Parathyroid adenoma (tissue), 2 donors: ENCODE measurements at regions not wholly inside any gene's neighbourhood (a gene's known extent, or its start where the extent isn't known, plus 50 kb on each side); places are given as distances from the start of the nearest gene placed in this dataset.
"Not testable (repeated sequence)": the region's sequence is repeated elsewhere in the genome, so short reads cannot be mapped to it uniquely, and the experiment has no call there.

Experiments
- H2AFZ ChIP-seq: fragments of 300-600 bp; sonication (generic); one replicate; pipeline ENCODE4 v1.7.0; 2017; ENCODE audit warnings: antibody characterized with exemption, mild to moderate bottlenecking
- H3K27ac ChIP-seq: fragments of 300-600 bp; sonication (generic); one replicate; pipeline ENCODE4 v1.7.0; 2017
- H3K27me3 ChIP-seq: fragments of 300-600 bp; sonication (generic); one replicate; pipeline ENCODE4 v1.7.0; 2017; ENCODE audit warnings: low read length; ENCODE audit not compliant: control insufficient read depth, insufficient read depth
- H3K36me3 ChIP-seq: fragments of 300-600 bp; sonication (generic); one replicate; pipeline ENCODE4 v1.7.0; 2017; ENCODE audit warnings: low read length; ENCODE audit not compliant: control insufficient read depth, insufficient read depth
- H3K4me1 ChIP-seq: fragments of 300-600 bp; sonication (generic); one replicate; pipeline ENCODE4 v1.7.0; 2017; ENCODE audit warnings: control low read depth
- H3K4me2 ChIP-seq: fragments of 300-600 bp; sonication (generic); one replicate; pipeline ENCODE4 v1.7.0; 2017; ENCODE audit warnings: low read length
- H3K4me3 ChIP-seq: fragments of 300-600 bp; sonication (generic); one replicate; pipeline ENCODE4 v1.7.0; 2017; ENCODE audit warnings: low read depth, low read length
- H3K79me2 ChIP-seq: fragments of 300-600 bp; sonication (generic); one replicate; pipeline ENCODE4 v1.7.0; 2017; ENCODE audit warnings: control low read depth
- H3K9ac ChIP-seq: fragments of 300-600 bp; sonication (generic); one replicate; pipeline ENCODE4 v1.7.0; 2017; ENCODE audit warnings: mild to moderate bottlenecking
- H3K9me3 ChIP-seq: fragments of 300-600 bp; sonication (generic); one replicate; pipeline ENCODE4 v1.7.0; 2017; ENCODE audit warnings: low read length; ENCODE audit not compliant: control insufficient read depth
- TF ChIP-seq, protein P1 (sequence below): fragments of 300-600 bp; sonication (generic); IDR thresholded peaks from one replicate; pipeline ENCODE4 v1.7.0; 2017; ENCODE audit warnings: antibody characterized with exemption, mild to moderate bottlenecking
- donor health status: primary hyperparathyroidism.

DNA sequence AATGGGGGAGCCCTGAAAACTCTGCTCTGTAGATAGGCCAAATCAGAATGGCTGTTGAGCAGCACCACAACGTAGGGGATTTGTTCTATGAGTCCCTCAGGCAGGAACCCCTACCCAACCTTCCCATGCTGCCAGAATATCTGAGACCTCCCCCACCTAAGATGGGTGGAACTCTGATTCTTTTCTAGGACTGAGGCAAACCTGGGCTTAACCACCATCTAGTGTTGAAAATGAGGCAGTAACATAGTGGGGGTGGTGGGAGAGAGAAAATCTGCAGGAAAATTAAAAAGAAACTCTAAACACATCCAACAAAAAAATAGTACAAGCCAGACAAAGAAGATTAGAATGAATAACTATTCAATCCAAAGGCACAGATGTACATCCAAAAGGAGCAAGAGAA, 228.4 kb downstream of the ATPSCKMT start:
- no peak overlapping the region for H3K4me2 ChIP-seq
- H3K4me3 ChIP-seq: no peak overlapping the region
- H3K9me3 ChIP-seq: no peaks in the 10 kb centered on the region
- no peak overlapping the region for H3K27ac ChIP-seq
- H3K27me3 ChIP-seq: no peaks in the 10 kb centered on the region
- no peaks in the 10 kb centered on the region for H3K4me1 ChIP-seq
- TF ChIP-seq, protein P1, sequence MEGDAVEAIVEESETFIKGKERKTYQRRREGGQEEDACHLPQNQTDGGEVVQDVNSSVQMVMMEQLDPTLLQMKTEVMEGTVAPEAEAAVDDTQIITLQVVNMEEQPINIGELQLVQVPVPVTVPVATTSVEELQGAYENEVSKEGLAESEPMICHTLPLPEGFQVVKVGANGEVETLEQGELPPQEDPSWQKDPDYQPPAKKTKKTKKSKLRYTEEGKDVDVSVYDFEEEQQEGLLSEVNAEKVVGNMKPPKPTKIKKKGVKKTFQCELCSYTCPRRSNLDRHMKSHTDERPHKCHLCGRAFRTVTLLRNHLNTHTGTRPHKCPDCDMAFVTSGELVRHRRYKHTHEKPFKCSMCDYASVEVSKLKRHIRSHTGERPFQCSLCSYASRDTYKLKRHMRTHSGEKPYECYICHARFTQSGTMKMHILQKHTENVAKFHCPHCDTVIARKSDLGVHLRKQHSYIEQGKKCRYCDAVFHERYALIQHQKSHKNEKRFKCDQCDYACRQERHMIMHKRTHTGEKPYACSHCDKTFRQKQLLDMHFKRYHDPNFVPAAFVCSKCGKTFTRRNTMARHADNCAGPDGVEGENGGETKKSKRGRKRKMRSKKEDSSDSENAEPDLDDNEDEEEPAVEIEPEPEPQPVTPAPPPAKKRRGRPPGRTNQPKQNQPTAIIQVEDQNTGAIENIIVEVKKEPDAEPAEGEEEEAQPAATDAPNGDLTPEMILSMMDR: no peak
- no peaks in the 10 kb centered on the region for H3K79me2 ChIP-seq
- no peak overlapping the region for H3K9ac ChIP-seq
- H2AFZ ChIP-seq: no peak overlapping the region
- no peaks in the 10 kb centered on the region for H3K36me3 ChIP-seq

DNA sequence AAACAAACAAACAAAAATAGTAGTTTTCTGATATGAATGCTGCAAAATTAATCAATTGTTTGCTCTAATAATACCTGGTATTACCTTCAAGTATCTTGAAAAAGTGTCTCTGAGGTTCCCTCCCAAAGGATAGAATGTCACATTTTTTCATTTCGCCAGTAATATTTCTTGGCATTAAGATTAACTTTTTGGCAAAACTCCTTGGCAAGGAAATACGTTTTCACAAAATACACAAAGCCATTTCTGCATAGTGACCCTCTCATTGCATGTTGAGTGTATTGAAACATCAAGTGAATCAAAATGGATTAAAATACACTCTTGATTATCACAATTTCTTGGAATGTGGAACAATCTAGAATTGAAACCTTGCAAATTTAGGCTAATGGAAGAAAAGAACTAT, 230.5 kb downstream of the ATPSCKMT start:
- no peak overlapping the region for H3K4me3 ChIP-seq

DNA sequence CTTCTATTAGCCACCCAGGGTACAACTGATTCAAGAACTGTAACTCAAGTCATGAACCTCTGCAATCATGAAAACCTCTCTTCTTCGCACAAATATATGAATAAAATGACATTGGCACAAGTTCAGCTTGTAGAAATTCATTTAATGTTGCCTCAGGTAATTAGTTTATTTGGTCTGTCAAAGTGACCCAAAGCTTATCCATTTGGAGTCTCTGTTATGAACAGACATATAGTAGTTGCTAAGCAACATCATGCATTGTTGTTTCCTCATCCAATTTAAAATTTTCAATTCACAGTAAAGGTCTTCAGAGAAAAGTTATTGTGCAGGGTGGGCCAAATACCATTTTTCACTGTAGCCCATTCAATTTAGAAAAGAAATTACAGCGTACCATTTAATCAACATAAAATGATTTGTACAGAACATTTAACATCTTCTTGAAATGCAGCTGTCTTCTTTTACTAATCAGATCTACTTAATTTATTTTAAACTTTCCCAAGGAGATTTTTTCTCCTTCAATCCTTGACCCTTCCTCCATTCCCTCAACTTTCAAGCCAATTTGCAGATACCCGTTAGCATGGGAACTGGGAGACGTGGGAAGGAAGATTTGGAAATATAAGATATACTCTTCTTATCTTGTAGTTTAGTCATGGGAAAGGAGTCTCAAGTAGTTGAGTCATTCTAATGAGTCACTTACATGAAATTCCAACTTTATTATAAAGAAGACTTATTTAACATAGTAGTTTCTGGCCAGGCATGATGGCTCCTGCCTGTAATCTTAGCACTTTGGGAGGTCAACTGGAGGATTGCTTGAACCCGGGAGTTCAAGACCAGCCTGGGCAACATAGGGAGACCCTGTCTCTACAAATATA, 231.3 kb downstream of the ATPSCKMT start:
- H3K27ac ChIP-seq: no peak overlapping the region
- H3K9ac ChIP-seq: no peak overlapping the region
- TF ChIP-seq, protein P1: no peak

More for the DNA sequence above, 230.5 kb downstream of the ATPSCKMT start:
- H3K4me1 ChIP-seq: no peaks in the 10 kb centered on the region
- H3K36me3 ChIP-seq: no peaks in the 10 kb centered on the region
- H3K27me3 ChIP-seq: no peaks in the 10 kb centered on the region
- H3K4me2 ChIP-seq: no peak overlapping the region
- no peaks in the 10 kb centered on the region for H3K79me2 ChIP-seq
- TF ChIP-seq, protein P1: no peak
- no peaks in the 10 kb centered on the region for H3K9me3 ChIP-seq
- H3K9ac ChIP-seq: no peak overlapping the region
- H2AFZ ChIP-seq: no peak overlapping the region
- no peak overlapping the region for H3K27ac ChIP-seq

DNA sequence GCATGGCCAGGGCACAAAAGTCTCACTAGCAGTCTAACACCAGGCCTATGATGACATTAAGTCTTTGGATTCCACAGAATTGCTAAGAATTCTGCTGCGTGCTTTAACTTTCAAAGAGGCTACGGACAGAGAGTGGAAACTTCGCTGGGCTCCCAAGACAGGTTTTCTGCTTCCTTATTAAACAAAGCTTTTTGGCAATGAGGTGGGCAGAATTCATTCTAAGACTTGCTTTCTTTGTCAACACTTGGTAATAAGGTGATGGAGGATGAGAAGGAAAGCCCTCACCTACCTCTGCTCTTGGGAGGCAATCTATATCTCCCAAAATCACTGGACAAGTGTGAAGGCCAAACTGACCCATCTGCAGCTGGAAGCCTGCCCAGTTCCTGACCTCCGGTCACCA, 231.9 kb downstream of the ATPSCKMT start:
- Histone ChIP-seq H3K9me3 (no peaks in the 10 kb centered on the region), H3K27ac (no peak overlapping the region), H3K79me2 (no peaks in the 10 kb centered on the region), H3K4me3 (no peak overlapping the region), H3K4me2 (no peak overlapping the region), H3K27me3 (no peaks in the 10 kb centered on the region), H3K4me1 (no peaks in the 10 kb centered on the region), H3K9ac (no peak overlapping the region), H3K36me3 (no peaks in the 10 kb centered on the region), H2AFZ (no peak overlapping the region)
- TF ChIP-seq, protein P1: no peak

More for the DNA sequence above, 231.3 kb downstream of the ATPSCKMT start:
- H3K4me2 ChIP-seq: no peak overlapping the region
- no peak overlapping the region for H3K4me3 ChIP-seq
- no peak overlapping the region for H2AFZ ChIP-seq
- no peaks in the 10 kb centered on the region for H3K9me3 ChIP-seq
- H3K27me3 ChIP-seq: no peaks in the 10 kb centered on the region
- no peaks in the 10 kb centered on the region for H3K4me1 ChIP-seq
- no peaks in the 10 kb centered on the region for H3K79me2 ChIP-seq
- H3K36me3 ChIP-seq: no peaks in the 10 kb centered on the region

DNA sequence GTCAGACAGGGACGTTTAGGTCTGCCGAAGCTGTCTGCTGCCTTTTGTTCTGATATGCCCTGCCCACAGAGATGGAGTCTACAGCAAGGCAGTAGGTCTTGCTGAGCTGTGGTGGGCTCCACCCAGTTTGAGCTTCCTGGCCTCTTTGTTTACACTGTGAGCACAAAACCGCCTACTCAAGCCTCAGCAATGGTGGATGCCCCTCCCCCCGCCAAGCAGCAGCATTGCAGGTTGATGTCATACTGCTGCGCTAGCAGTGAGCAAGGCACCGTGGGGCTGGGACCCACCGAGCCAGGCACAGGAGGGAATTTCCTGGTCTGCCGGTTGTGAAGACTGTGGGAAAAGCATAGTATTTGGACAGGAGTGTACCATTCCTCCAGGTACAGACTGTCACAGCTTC, 233.1 kb downstream of the ATPSCKMT start:
- H3K4me3 ChIP-seq, H3K4me1 ChIP-seq, H3K9me3 ChIP-seq, H3K4me2 ChIP-seq, H2AFZ ChIP-seq, H3K27ac ChIP-seq, H3K27me3 ChIP-seq, H3K79me2 ChIP-seq, H3K36me3 ChIP-seq, H3K9ac ChIP-seq: not testable (repeated sequence)

DNA sequence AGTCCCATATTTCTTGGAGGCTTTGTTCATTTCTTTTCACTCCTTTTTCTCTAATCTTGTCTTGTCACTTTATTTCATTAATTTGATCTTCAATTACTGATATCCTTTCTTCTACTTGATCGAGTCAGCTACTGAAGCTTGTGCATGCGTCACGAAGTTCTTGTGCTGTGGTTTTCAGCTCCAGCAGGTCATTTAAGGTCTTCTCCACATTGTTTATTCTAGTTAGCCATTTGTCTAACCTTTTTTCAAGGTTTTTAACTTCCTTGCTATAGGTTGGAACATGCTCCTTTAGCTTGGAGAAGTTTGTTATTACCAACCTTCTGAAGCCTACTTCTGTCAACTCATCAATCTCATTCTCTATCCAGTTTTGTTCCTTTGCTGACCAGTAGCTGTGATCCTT, 234.0 kb downstream of the ATPSCKMT start:
- H2AFZ ChIP-seq, H3K9ac ChIP-seq, H3K27ac ChIP-seq, H3K9me3 ChIP-seq, H3K4me2 ChIP-seq, H3K36me3 ChIP-seq, H3K4me1 ChIP-seq, H3K27me3 ChIP-seq, H3K4me3 ChIP-seq, H3K79me2 ChIP-seq: not testable (repeated sequence)
